NT2/D1 (cell line): ENCODE measurements at regions not wholly inside any gene's neighbourhood (a gene's known extent, or its start where the extent isn't known, plus 50 kb on each side); places are given as distances from the start of the nearest gene placed in this dataset.

Source experiments
- DNase-seq: peaks from one replicate; pipeline ENCODE4 v3.0.0-alpha.2; 2011; ENCODE audit warnings: low read depth, low spot score
- H3K27me3 ChIP-seq: 2 replicates; pipeline ENCODE4 v1.6.0; 2011; ENCODE audit warnings: mild to moderate bottlenecking; ENCODE audit not compliant: insufficient read length, insufficient read depth
- H3K36me3 ChIP-seq: 2 replicates; pipeline ENCODE4 v1.6.1; 2011; ENCODE audit warnings: mild to moderate bottlenecking, low read length, mixed read lengths; ENCODE audit not compliant: insufficient read depth, insufficient read length
- H3K4me1 ChIP-seq: 2 replicates; pipeline ENCODE4 v1.5.1; 2011; ENCODE audit not compliant: insufficient read depth, insufficient read length
- H3K4me3 ChIP-seq: 2 replicates; pipeline ENCODE4 v1.5.1; 2011; ENCODE audit warnings: low read depth; ENCODE audit not compliant: insufficient read length
- H3K9ac ChIP-seq: 2 replicates; pipeline ENCODE4 v1.6.0; 2011; ENCODE audit warnings: low read depth; ENCODE audit not compliant: insufficient read length
- H3K9me3 ChIP-seq: 2 replicates; pipeline ENCODE4 v1.5.1; 2011; ENCODE audit warnings: mild to moderate bottlenecking, low read length; ENCODE audit not compliant: insufficient read depth
- SUZ12 ChIP-seq: IDR thresholded peaks from 2 replicates; pipeline ENCODE4 v1.6.1; 2011; ENCODE audit not compliant: insufficient read length, insufficient read depth; ENCODE audit errors: extremely low read depth
- YY1 ChIP-seq: IDR thresholded peaks from 2 replicates; pipeline ENCODE4 v1.6.1; 2011; ENCODE audit not compliant: insufficient read length, insufficient read depth
- ZNF274 ChIP-seq: IDR thresholded peaks from 2 replicates; pipeline ENCODE4 v1.6.1; 2011; ENCODE audit warnings: mild to moderate bottlenecking, low read depth, low read length

DNA sequence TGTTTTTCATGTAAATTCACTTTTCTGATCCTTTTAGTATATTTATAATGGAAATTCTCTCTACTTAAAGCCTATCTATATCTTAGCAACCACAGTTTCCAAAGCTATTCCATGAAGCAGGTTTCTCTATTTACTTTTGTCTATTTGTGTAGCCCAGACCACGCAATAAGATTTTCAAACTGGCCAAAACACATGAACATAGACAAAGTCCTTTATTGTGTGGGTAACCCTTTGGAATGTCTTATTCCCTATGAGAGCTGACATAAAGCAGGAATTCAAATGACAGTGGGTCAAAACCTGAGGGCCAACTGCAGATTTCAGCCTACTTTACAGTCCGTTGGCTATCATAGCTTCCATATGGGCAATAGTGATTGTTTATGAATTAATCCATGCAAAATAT is 252.6 kb downstream of the LTN1 start:
- TF ChIP-seq YY1 (no peak), ZNF274 (no peak), SUZ12 (no peak)
- peaks cover 3% of the 10 kb centered on the region; the same call in 1 of the 2 replicates for H3K9me3 ChIP-seq
- no peak overlapping the region for H3K9ac ChIP-seq
- H3K36me3 ChIP-seq = no peaks in the 10 kb centered on the region
- no peak for DNase-seq
- no peaks in the 10 kb centered on the region for H3K27me3 ChIP-seq
- no peak overlapping the region for H3K4me3 ChIP-seq
- no peaks in the 10 kb centered on the region for H3K4me1 ChIP-seq

- no peak for DNase-seq
- Histone ChIP-seq H3K4me3 (no peak overlapping the region), H3K27me3 (no peaks in the 10 kb centered on the region), H3K9ac (no peak overlapping the region), H3K36me3 (no peaks in the 10 kb centered on the region), H3K9me3 (peaks cover 3% of the 10 kb centered on the region; the same call in 1 of the 2 replicates), H3K4me1 (no peaks in the 10 kb centered on the region)
- no peak for TF ChIP-seq SUZ12
These were observed 253.8 kb downstream of the LTN1 start for GRCh38 chr21:28738882-28739281.

DNA sequence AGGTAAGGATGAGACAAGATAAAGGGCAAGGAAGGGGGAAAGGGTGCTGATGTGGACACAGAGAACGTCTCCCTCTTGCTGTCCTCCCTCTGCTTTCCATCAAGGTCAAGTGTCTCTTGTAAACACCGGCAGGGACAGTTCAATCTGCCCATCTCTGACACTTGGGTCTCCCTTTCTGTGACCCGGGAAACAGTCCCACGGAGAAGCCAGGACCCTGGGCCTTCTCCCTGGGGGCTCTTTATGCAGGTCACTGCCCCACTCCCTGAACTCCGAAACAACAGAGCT is 254.3 kb downstream of the LTN1 start:
- Histone ChIP-seq H3K9me3 (no peaks in the 10 kb centered on the region), H3K4me1 (no peaks in the 10 kb centered on the region), H3K27me3 (no peaks in the 10 kb centered on the region), H3K9ac (no peak overlapping the region), H3K4me3 (no peak overlapping the region), H3K36me3 (no peaks in the 10 kb centered on the region)
- DNase-seq = no peak
- TF ChIP-seq YY1 (no peak), ZNF274 (no peak), SUZ12 (no peak)

GRCh38 chr21:28737674-28738419 is 254.8 kb downstream of the LTN1 start:
- no peaks in the 10 kb centered on the region for H3K36me3 ChIP-seq
- DNase-seq = no peak
- no peaks in the 10 kb centered on the region for H3K4me1 ChIP-seq
- H3K9ac ChIP-seq = no peak overlapping the region
- no peaks in the 10 kb centered on the region for H3K27me3 ChIP-seq
- TF ChIP-seq YY1 (no peak), ZNF274 (no peak), SUZ12 (no peak)
- H3K9me3 ChIP-seq = no peaks in the 10 kb centered on the region
- H3K4me3 ChIP-seq = no peak overlapping the region

DNA sequence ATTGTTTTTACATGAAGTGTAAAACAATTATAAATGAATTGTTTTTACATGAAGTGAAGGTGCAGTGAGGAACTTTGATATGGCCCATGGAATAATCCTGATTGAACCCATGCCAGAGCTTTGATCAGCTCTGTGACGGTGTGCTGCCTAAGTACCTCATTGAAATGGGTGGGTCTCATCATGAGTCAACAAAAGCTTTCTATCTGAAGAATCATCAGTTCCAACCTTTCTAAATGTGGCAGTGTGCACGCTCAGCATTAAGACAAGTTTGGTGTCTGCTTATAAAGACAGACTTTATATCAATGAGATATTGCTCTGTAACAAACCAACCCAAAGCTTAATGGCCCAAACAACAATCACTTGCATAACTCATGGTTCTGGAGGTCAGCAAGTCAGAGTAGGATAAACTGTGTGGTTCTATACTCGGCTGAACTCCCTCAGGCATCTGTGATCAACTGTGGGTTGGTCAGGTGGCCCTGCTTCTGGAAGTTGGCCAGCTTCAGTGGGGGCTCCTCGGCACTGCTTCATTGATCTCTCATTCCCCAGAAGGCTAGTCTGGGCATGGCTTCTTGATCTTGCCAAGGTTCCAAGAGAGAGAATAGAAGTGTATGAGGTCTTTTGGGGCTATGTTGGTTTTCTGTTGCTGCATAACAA is 258.0 kb downstream of the LTN1 start:
- Histone ChIP-seq H3K4me1 (no peaks in the 10 kb centered on the region), H3K9ac (no peak overlapping the region), H3K4me3 (no peak overlapping the region), H3K9me3 (peaks cover 10% of the 10 kb centered on the region; the same call in 1 of the 2 replicates), H3K27me3 (no peaks in the 10 kb centered on the region), H3K36me3 (no peaks in the 10 kb centered on the region)
- TF ChIP-seq YY1 (no peak), SUZ12 (no peak), ZNF274 (no peak)
- no peak for DNase-seq

- TF ChIP-seq ZNF274 (no peak), SUZ12 (no peak), YY1 (no peak)
- H3K27me3 ChIP-seq = no peaks in the 10 kb centered on the region
- DNase-seq = no peak
- no peaks in the 10 kb centered on the region for H3K36me3 ChIP-seq
- H3K4me3 ChIP-seq = no peak overlapping the region
- peaks cover 10% of the 10 kb centered on the region; the same call in 1 of the 2 replicates for H3K9me3 ChIP-seq
- no peak overlapping the region for H3K9ac ChIP-seq
- H3K4me1 ChIP-seq = no peaks in the 10 kb centered on the region
These were observed 260.9 kb downstream of the LTN1 start for GRCh38 chr21:28731700-28732321.

GRCh38 chr21:28729887-28730286 is 262.8 kb downstream of the LTN1 start:
- Histone ChIP-seq H3K27me3 (no peaks in the 10 kb centered on the region), H3K4me3 (no peak overlapping the region), H3K9me3 (peaks cover 10% of the 10 kb centered on the region; the same call in 1 of the 2 replicates), H3K9ac (no peak overlapping the region), H3K4me1 (no peaks in the 10 kb centered on the region), H3K36me3 (no peaks in the 10 kb centered on the region)
- no peak for DNase-seq
- TF ChIP-seq ZNF274 (no peak), SUZ12 (no peak), YY1 (no peak)
